SK-N-SH (cell line): ENCODE measurements at regions not wholly inside any gene's neighbourhood (a gene's known extent, or its start where the extent isn't known, plus 50 kb on each side); places are given as distances from the start of the nearest gene placed in this dataset.

Source experiments
- CHD2 ChIP-seq: fragments of 150-350 bp; IDR thresholded peaks from 2 replicates; pipeline ENCODE4 v1.6.1; 2018; ENCODE audit warnings: low read length; ENCODE audit not compliant: partially characterized antibody
- EP300 ChIP-seq, 2 experiments: IDR thresholded peaks; 2 replicates each; pipeline versions ENCODE4 v1.4.0 to v1.6.1; 2012; ENCODE audit warnings: borderline replicate concordance in 1 of 2, low read depth in 1 of 2, low read length in 1 of 2
- EZH2phosphoT487 ChIP-seq: fragments of 200-600 bp; sonication (generic); IDR thresholded peaks from 2 replicates; pipeline ENCODE4 v1.6.1; 2017; ENCODE audit warnings: low read depth, mixed run types, mild to moderate bottlenecking, antibody characterized with exemption, moderate library complexity, borderline replicate concordance
- FOXJ3 ChIP-seq: sonication (generic); formaldehyde crosslinking; IDR thresholded peaks from 2 replicates; pipeline ENCODE4 v1.5.1; 2020; ENCODE audit warnings: mild to moderate bottlenecking, missing genetic modification reagents
- GABPA ChIP-seq: IDR thresholded peaks from 2 replicates; pipeline ENCODE4 v1.4.0; 2012; ENCODE audit warnings: low read depth, mild to moderate bottlenecking
- POLR2AphosphoS5 ChIP-seq: IDR thresholded peaks from 2 replicates; pipeline ENCODE4 v1.6.1; 2012; ENCODE audit warnings: low read depth, low read length
- SIN3A ChIP-seq: IDR thresholded peaks from 2 replicates; pipeline ENCODE4 v1.6.1; 2012; ENCODE audit warnings: low read depth, mild to moderate bottlenecking, low read length, moderate library complexity, borderline replicate concordance
- TF ChIP-seq, protein P1 (sequence below): fragments of 200-600 bp; sonication (generic); IDR thresholded peaks from 2 replicates; pipeline ENCODE4 v1.6.1; 2017; ENCODE audit warnings: antibody characterized with exemption, mild to moderate bottlenecking, moderate library complexity

DNA sequence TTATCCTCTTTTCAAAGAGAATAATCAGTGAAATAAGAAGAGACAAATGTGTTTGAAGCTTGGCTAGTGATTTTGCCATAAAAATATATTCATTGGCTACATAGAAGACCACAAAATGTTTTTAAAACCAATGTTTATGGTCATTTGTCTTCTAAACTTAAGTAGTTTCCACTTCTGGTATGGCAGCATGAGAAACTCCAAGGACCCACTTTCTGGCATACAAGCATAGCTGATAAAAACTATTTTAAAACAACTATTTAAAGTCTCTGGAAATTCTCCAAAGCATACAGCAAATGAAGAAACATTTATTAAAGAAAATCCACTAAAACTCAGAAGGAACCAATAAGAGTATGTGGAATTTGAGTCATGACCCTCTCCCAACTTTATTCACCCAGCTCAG, 89.2 kb upstream of the TOMM7 start:
- no peak for TF ChIP-seq FOXJ3 (CRISPR knock-in tag)
- TF ChIP-seq EP300 (IDR thresholded peaks at IDR 0.05; ENCODE audit: borderline replicate concordance in 1 of 2, low read depth in 1 of 2, low read length in 1 of 2): no peak
- TF ChIP-seq, protein P1, sequence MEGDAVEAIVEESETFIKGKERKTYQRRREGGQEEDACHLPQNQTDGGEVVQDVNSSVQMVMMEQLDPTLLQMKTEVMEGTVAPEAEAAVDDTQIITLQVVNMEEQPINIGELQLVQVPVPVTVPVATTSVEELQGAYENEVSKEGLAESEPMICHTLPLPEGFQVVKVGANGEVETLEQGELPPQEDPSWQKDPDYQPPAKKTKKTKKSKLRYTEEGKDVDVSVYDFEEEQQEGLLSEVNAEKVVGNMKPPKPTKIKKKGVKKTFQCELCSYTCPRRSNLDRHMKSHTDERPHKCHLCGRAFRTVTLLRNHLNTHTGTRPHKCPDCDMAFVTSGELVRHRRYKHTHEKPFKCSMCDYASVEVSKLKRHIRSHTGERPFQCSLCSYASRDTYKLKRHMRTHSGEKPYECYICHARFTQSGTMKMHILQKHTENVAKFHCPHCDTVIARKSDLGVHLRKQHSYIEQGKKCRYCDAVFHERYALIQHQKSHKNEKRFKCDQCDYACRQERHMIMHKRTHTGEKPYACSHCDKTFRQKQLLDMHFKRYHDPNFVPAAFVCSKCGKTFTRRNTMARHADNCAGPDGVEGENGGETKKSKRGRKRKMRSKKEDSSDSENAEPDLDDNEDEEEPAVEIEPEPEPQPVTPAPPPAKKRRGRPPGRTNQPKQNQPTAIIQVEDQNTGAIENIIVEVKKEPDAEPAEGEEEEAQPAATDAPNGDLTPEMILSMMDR: no peak
- TF ChIP-seq POLR2AphosphoS5: no peak
- TF ChIP-seq CHD2: no peak
- TF ChIP-seq EZH2phosphoT487: no peak
- TF ChIP-seq GABPA: no peak
- no peak for TF ChIP-seq SIN3A
